ENCODE measurements at regions not wholly inside any gene's neighbourhood (a gene's known extent, or its start where the extent isn't known, plus 50 kb on each side); places are given as distances from the start of the nearest gene placed in this dataset.
"Not testable (repeated sequence)": the region's sequence is repeated elsewhere in the genome, so short reads cannot be mapped to it uniquely, and the experiment has no call there.

- DNase-seq (ENCODE audit: low read depth), result no peak
Observed at GRCh38 chr6:11961923-11962322, 50.2 kb upstream of the HIVEP1 start.

- no peak for DNase-seq (ENCODE audit: low read depth)
Observed at GRCh38 chr6:11960909-11961779, 51.0 kb upstream of the HIVEP1 start.

DNA sequence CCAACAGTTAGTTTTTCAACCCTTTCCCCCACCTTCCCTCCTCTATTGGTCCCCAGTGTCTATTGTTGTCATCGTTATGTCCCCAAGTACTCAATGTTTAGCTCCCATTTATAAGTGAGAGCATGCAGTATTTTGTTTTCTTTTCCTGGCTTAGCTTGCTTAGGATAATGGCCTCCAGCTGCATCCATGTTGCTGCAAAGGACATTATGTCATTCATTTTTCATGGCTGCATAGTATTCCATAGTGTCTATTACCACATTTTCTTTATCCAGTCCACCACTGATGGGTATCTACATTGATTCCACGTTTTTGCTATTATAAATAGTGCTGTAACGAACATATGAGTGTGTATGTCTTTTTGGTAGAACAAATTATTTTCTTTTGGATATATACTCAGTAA is 55.3 kb upstream of the HIVEP1 start:
- no peak for DNase-seq (ENCODE audit: low read depth)

GRCh38 chr6:11953641-11954040 is 58.5 kb upstream of the HIVEP1 start:
- no peak for DNase-seq (ENCODE audit: low read depth)

DNA sequence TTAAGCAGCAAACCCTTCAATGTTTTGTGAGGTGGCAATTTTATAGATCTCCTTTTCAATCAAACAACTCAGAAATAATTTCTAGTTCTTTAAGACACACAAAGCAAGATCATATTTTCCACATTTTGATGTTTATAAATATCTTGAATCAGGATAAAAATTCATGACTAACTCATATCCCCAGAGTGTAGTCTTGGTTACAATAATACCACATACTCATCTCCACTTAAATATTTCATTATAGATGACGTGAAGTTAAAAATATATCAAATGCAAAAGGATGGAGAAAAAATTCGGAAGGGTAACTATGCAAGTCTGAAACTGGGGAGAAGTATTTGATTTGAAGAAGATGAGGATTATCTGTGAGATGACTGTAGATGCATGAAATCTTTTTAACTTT is 59.8 kb upstream of the HIVEP1 start:
- no peak for DNase-seq (ENCODE audit: low read depth)

DNA sequence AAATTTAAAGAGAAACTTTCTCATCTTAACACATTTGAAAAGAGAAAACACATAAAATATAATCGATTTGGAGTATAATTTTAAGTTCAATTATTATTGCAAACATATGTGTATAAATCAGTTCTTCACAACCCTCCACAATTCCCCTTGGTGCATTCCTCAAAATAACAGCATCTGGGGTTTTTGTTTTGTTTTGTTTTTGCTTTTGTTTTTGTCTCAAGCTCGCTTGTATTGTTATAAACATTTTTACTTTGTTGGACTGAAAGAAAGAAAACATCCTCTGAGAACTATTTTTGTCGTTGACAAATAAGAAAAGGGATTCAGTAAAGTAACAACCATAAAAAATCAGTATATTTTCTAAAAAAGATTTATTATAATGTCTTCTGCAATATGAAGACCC is 60.2 kb upstream of the HIVEP1 start:
- no peak for DNase-seq (ENCODE audit: low read depth)

DNA sequence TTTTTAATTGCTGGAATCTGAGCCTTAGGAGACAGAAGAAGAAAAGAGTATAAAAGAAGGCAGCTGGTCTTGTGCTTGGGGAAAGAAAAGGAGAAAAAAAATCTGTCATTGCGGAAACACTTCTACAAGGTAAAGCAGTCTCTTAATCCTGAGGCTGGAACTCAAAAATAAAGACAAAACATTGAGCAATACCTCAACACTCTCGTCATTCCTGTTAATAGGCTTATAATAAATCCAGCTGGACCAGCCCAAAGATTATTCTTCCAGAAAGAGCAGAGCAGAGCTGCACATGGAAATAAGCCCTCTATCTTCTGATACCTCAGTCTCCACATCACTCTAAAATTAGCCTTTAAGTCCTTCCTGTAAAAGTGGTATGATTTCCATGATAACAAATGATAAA is 62.0 kb upstream of the HIVEP1 start:
- no peak for DNase-seq (ENCODE audit: low read depth)

DNA sequence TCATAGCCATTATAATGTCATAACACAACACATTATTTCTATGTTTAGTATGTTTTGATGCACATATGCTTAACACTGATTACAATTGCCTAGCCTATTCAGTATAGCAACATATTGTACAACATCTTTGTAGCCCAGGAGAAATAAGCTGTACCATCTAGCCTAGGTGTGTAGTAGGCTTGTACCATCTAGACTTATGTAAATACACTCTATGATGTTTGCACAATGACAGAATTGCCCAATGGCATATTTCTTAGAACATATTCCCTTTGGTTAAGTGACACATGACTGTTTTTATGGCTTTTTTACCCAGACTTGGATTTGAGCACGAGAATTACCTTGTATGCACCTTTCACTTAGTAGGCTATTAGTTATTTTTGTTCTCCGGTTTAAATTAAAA is 64.5 kb upstream of the HIVEP1 start:
- DNase-seq (ENCODE audit: low read depth), result no peak

- no peak for DNase-seq (ENCODE audit: low read depth)
Observed at GRCh38 chr6:11947063-11947462, 65.0 kb upstream of the HIVEP1 start.

- DNase-seq (ENCODE audit: low read depth), result no peak
Observed at GRCh38 chr6:11944111-11944510, 68.0 kb upstream of the HIVEP1 start.

DNA sequence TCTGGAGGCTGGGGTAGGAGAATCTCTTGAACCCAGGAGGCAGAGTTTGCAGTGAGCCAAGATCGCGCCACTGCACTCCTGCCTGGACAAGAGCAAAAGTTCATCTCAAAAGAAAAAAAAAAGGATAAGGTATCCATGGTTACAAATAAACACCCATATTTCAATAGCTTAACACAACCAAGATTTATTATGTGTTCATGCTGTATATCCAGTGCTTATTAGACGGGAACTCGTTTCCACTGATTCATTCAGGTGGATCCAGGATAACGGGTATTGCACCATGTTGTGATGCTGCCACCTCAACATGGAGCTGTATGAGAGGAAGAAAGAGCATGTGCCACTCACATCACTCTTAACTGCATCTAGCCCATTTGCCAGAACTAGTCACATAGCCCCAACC is 69.1 kb upstream of the HIVEP1 start:
- no peak for DNase-seq (ENCODE audit: low read depth)

- no peak for DNase-seq (ENCODE audit: low read depth)
Observed at GRCh38 chr6:11942185-11942864, 69.8 kb upstream of the HIVEP1 start.

DNA sequence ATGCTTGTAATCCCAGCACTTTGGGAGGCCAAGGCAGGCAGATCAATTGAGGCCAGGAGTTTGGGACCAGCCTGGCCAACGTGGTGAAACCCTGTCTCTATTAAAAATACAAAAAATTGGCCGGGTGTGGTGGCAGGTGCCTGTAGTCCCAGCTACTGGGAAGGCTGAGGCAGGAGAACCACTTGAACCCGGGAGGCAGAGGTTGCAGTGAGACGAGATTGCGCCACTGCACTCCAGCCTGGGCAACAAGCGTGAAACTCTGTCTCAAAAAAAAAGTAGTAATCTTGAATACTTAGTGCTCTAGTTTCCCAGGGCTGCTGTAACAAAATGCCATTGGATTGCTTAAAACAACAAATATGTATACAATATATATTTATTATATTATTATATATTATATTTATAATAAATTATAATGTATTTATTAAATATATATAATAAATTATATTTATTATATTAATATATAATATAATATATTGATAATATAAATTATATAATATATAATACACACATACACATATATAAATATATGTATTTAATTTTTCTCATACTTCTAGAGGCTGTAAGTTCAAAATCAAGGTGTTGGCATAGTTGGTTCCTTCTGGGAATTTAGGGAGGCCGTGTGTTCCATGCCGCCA is 71.5 kb upstream of the HIVEP1 start:
- DNase-seq (ENCODE audit: low read depth), result not testable (repeated sequence)

GRCh38 chr6:11938285-11938890 is 73.7 kb upstream of the HIVEP1 start:
- DNase-seq (ENCODE audit: low read depth), result no peak

GRCh38 chr6:11934638-11935037 is 77.5 kb upstream of the HIVEP1 start:
- DNase-seq (ENCODE audit: low read depth), result no peak

DNA sequence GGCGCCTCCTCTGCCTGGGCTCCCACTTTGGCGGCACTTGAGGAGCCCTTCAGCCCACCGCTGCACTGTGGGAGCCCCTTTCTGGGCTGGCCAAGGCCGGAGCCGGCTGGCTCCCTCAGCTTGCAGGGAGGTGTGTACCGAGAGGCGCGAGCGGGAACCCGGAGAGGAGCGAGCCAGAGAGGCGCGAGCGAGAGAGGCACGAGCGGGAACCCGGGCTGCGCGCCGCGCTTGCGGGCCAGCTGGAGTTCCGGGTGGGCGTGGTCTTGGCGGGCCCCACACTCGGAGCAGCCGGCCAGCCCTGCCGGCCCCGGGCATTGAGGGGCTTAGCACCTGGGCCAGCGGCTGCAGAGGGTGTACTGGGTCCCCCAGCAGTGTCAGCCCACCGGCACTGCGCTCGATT is 79.2 kb upstream of the HIVEP1 start:
- DNase-seq (ENCODE audit: low read depth), result not testable (repeated sequence)

GRCh38 chr6:11931296-11932035 is 80.6 kb upstream of the HIVEP1 start:
- DNase-seq (ENCODE audit: low read depth), result no peak

DNA sequence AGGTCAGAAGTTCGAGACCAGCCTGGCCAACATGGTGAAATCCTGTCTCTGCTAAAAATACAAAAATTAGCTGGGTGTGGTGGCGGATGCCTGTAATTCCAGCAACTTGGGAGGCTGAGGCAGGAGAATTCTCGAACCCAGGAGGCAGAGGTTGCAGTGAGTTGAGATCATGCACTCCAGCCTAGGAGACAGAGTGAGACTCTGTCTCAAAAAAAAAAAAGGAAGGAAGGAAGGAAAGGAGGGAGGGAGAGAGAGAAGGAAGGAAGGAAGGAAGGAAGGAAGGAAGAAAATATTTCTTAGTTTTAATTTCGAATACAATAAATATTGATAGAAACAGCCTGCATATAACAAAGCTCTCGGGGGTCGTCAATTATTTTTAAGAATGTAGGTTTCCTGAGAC is 81.3 kb upstream of the HIVEP1 start:
- not testable (repeated sequence) for DNase-seq (ENCODE audit: low read depth)

DNA sequence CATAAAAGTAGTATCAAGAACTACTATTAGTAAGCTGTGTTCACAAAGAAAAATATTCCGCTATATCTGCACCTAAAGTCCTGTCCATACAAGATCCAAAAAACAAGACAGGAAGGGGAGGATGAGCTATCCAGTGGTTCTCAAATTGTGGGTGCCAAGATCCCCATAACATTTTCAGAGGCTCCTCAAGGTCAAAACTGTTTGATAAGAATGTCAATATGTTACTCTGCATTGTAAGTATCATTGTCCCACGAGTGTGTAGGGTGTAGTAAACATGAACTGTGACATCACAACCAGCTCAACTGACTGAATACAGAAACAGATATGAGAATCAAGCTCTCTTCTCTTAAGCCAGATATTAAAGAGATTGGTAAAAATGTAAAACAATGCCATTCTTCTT is 81.9 kb upstream of the HIVEP1 start:
- no peak for DNase-seq (ENCODE audit: low read depth)

DNA sequence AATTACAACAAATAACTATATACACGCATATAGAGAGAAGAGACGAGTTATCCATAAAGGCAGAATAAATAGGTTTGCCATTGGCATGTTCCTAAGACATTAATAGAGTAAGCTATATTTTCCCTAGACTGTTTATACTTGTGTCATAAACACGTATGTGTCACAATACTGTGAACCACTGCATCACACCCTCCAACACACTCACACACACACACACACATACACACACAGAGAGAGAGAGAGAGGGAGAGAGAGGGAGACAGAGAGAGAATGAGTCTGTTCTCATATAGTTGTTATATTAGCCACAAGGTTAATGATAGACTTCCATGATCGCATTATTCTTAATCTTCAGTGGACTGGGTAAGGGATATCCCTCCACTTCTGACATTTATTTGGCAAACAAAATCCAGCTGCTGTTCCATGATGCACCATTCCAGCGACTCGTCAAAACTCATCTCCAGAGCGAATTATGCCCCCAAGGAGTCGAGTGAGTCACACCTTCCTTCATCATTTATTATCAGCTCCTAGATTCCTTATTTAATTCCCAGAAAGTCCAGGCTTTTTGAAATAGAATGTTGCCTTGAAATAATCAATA is 82.8 kb upstream of the HIVEP1 start:
- no peak for DNase-seq (ENCODE audit: low read depth)

DNA sequence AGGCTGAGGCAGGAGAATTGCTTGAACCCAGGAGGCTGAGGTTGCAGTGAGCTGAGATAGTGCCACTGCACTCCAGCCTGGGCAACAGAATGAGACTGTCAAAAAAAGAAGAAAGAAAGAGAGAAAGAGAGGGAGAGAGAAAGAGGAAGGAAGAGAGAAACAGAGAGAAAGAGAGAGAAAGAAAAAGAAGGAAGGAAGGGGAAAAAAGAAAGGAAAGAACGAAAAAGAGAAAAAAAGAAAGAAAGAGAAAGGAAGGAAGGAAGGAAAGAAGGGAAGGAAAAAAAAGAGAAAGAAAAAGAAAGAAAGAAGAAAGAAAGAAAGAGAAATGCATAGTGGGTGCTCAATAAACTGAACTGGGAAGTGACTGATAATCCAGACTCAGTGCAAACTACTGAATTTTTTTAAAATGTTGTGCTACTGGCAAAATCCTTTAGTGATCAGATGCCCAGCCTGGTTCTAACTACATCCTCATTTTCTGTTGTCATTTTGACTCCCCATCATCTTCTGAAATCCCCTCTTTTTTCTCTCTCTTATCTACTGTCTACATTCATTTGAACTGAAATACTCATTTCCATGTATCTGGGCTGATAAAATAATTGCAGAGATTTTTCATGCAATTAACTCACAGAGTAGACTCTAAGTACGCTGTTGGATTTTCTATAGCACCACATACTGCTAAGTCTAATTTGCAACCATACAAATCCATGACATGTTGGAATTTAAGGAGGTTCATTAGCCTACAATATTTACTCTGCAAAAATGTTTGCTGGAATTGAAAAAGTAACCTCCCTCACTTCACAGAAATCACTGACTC is 85.3 kb upstream of the HIVEP1 start:
- no peak for DNase-seq (ENCODE audit: low read depth)
